GM12873 (cell line): ENCODE measurements at regions not wholly inside any gene's neighbourhood (a gene's known extent, or its start where the extent isn't known, plus 50 kb on each side); places are given as distances from the start of the nearest gene placed in this dataset.

Experiments
- CTCF ChIP-seq: IDR thresholded peaks from 2 replicates; pipeline ENCODE4 v1.5.1; 2012; ENCODE audit warnings: low read depth, mild to moderate bottlenecking, moderate library complexity, low read length, control low read depth; ENCODE audit not compliant: insufficient read depth; ENCODE audit errors: missing control alignments

GRCh38 chr1:90262286-90262685 lies 267.4 kb downstream of the ZNF326 start:
- TF ChIP-seq CTCF, result no peak

DNA sequence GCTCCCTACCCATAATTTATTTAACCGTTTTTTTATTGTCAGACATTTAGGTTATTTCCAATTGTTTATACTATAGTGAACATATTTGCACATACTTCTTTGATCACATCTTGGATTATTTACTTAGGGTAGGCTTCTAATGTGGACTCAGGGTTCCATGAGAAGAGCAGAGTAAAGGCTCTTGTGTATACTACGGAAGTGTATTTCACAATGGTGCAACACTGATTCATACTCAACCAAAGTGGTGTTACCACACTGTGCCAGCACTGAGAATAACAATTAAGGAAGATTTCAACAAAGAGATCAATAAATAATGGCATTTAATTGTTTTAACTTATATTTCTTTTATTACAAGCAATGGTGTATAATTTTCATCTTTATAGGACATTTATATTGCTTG lies 251.2 kb downstream of the ZNF326 start:
- no peak for TF ChIP-seq CTCF

- no peak for TF ChIP-seq CTCF
Observed at GRCh38 chr1:90236493-90236892, 241.6 kb downstream of the ZNF326 start.

DNA sequence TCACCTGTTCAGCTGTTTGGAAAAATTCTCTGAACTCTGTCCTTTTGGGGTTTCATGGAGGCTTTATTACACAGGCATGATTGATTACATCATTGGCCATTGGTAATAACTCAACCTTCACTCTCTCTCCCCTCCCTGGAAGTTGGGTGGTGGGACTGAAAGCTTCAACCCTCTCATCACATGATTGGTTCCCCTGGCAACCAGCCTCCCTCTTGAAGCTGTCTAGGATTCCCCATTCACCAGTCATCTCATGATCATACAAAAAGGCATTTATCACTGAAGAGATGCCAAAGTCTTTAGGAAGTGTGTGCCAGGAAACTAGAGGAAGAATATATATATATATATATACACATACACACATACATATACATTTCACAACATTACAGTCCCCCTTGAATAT lies 228.5 kb downstream of the ZNF326 start:
- TF ChIP-seq CTCF, result no peak

DNA sequence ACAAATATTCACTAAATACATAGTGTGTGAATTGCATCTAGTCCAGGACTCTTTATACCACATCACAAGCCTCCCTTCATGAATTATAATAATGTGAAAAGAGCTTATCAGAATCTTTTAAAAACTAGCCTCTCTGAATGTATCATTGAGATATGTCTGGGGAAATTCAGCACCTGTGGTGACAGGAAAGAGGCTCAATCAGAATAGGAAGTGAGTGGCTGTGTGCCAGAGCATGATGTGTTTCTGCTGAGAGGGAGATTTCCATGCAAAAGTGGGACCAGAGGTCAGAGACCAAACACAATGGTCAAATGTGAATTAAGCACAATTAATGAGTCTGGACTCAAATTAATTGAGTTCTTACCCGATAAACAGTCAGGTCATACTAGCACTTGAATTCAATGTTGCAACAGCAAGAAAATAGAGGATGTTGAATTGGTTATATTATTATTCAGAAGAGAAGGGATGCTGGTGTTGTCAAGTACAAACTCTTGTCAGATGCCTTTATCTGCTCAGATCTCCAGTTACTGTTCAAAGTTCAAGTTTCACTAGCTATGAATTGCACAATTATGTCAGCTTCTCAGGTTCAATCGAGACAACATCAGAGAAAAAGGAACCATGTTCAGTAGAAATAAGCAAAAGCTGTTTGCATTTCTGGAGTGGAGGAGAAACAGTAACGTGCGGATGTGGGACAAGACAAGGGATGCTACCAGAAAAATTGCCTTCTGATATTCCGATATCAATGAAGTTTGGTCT lies 226.2 kb downstream of the ZNF326 start:
- no peak for TF ChIP-seq CTCF

DNA sequence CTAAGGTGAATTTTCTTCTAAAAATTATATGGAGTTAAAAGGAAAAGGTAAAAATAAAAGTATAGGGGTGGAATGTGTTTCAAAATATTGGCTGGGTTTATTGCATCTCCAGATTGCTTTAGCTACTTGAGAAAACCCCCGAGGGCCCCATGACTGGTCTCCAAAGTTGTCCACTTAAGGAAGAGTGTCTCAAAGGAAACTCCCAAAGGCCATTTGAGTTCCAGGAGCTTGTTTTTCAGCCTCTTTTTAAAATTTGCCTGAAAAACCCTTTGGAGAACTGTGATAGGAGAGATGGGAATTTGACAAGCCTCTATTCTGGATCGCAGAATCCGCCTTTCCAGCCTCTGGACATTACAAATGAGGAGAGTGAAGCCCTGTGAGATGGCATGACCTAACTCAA lies 225.6 kb downstream of the ZNF326 start:
- TF ChIP-seq CTCF, result no peak

DNA sequence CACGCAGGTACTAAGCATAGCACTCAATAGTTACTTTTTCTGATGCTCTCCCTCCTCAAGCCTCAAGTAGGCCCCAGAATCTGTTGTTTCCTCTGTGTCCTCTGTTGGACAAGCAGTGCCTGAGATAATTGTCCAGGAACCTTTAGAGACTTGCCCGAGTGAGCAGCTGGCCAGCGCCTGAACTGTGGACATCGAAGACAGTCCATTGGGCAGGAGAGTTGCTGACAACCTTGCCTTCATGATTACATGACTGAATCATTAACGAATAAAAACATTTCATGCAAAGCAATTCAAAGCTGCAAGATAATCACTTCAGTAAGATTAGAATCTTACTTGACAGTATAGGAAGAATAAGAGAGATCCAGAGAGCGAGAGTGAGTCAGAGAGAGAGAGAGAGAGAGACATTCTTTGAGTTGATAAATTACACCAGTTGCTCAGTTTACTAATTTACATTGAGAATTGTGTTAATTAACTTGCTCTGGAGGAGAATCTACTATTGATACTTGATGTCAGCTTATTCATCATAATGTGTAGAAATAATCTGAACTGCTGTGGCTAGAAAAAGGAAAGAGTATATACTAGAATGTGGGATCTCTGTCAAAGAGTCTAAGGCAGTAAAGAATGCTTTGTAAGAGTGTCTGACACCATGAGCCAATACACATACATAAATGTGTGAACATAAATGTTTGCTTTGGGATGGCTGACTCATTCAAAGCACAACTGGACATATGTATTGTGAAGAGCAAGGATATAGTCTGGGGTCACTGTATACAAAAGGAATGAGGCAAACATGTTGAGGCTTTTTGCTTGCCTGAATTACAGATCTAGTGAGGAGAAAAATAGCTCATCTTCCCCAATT lies 216.0 kb downstream of the ZNF326 start:
- TF ChIP-seq CTCF, result no peak
